A673 (cell line): ENCODE measurements at regions not wholly inside any gene's neighbourhood (a gene's known extent, or its start where the extent isn't known, plus 50 kb on each side); places are given as distances from the start of the nearest gene placed in this dataset.

ENCODE experiments used
- CTCF ChIP-seq: fragments of 300-800, 200-600 bp; sonication (generic); conservative IDR thresholded peaks from 2 replicates; pipeline ENCODE4 v1.5.1; 2017; ENCODE audit warnings: low read depth, mild to moderate bottlenecking, antibody characterized with exemption, low read length, moderate library complexity, mixed read lengths
- EZH2 ChIP-seq: fragments of 200-600 bp; sonication (generic); IDR thresholded peaks from 2 replicates; pipeline ENCODE4 v1.6.1; 2017; ENCODE audit warnings: borderline replicate concordance, low read depth, mild to moderate bottlenecking, mixed read lengths, antibody characterized with exemption, low read length; ENCODE audit not compliant: poor library complexity, severe bottlenecking

DNA sequence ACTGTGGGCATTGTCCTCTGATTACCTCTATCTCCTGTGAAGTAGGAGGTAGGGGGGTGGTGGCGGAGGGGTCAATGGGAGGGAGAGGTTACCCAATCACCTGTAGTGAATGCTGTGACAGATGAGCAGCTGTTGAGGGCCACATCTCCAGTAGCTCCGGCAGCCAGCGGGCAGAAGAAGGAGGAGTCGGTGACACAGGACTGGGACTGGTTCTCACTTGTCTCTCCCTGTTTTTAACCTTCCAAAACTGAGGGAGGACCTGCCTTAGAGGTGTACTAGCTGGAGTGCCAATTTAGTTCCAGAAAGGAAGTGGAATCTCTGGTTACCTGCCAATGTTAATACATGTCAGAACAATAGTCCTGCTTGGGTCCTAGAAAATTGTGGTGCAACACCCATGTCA lies 56.2 kb upstream of the ENAH start:
- TF ChIP-seq CTCF (no peak), EZH2 (no peak)
